ENCODE measurements at regions not wholly inside any gene's neighbourhood (a gene's known extent, or its start where the extent isn't known, plus 50 kb on each side); places are given as distances from the start of the nearest gene placed in this dataset.

DNA sequence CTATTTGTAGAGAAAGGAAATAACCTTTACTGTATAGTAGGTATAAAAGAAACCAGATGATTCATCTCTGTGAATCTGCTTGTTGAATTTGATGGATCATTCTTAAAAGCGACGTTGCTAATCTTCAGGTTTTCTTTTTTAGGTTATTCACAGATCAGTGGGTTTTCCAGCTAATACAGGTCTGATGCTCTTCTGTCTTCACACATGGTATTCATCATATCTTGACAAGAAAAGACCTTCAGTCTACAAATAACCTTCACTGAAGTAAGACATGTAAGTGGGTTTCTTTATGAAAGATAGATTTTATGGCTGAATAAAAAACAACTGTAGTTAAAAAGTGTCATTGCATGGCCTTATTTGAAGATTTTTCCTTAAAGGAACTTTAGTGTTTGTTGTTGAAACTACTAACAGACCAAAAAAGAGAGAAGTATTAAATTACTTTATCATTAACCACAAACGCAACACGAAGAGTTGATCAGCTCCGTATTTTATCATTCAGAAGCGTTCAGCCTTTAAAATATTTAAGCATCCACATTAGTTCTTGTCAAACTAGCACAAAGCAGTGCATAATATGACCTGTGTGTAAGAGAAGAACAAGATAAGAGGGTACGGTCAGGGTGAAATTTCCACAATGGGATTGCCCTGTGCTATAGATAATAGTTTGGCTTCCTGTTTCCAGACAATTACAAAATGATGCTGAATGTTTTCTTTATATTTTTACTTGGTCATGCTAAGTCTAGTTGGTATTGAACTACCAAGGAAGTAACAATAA lies 299.5 kb downstream of the MZT1 start (continued):
- TF ChIP-seq, protein P1, sequence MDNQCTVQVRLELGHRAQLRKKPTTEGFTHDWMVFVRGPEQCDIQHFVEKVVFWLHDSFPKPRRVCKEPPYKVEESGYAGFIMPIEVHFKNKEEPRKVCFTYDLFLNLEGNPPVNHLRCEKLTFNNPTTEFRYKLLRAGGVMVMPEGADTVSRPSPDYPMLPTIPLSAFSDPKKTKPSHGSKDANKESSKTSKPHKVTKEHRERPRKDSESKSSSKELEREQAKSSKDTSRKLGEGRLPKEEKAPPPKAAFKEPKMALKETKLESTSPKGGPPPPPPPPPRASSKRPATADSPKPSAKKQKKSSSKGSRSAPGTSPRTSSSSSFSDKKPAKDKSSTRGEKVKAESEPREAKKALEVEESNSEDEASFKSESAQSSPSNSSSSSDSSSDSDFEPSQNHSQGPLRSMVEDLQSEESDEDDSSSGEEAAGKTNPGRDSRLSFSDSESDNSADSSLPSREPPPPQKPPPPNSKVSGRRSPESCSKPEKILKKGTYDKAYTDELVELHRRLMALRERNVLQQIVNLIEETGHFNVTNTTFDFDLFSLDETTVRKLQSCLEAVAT (IDR thresholded peaks at IDR 0.05), result no peak
- TF ChIP-seq ESRRA (IDR thresholded peaks at IDR 0.05; ENCODE audit: low read length) (no peak), SP1 (IDR thresholded peaks at IDR 0.05; ENCODE audit: low read depth, low read length) (no peak), ZSCAN29 (IDR thresholded peaks at IDR 0.05) (no peak), ATF7 (IDR thresholded peaks at IDR 0.05; ENCODE audit: low read depth) (no peak), PAX8 (IDR thresholded peaks at IDR 0.05) (no peak), CHD4 (IDR thresholded peaks at IDR 0.05) (no peak)

DNA sequence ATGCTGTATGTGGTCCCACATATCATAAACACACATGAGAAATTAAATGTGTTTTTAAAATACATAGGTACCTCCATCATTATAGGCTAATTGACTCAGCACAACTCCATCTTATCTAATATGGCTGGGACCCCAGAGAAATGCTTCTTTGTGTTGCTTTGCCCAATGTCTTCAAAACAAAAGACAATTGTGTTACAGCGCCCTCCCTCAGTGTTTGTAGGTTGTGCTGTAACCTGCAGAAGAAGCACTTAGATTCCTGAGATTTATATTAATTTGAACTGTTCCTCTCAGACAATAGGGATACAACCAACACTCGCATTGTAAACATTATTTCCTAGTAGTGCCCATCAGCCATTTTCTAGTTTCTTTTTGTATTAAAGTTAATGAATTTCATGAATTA lies 303.4 kb downstream of the MZT1 start:
- ChIA-PET POLR2A (no interaction called here), CTCF (no interaction called here), SMC1A (ENCODE audit: uncharacterized antibody, unreplicated experiment) (no interaction called here), RAD21 (ENCODE audit: unreplicated experiment) (no interaction called here)
- Histone ChIP-seq H3K79me2 (ENCODE audit: control insufficient read depth, insufficient read depth, low read length) (no peaks in the 10 kb centered on the region), H3K4me3 (no peak overlapping the region), H3K4me1 (ENCODE audit: control insufficient read depth, insufficient read depth, low read length) (no peaks in the 10 kb centered on the region), H3K9ac (ENCODE audit: control insufficient read depth, insufficient read depth, low read length) (no peak overlapping the region), H3K4me2 (ENCODE audit: control insufficient read depth, insufficient read depth) (no peak overlapping the region), H4K20me1 (ENCODE audit: control insufficient read depth, insufficient read depth) (no peaks in the 10 kb centered on the region), H2AFZ (ENCODE audit: control insufficient read depth, low read depth, low read length) (no peak overlapping the region), H3K36me3 (ENCODE audit: control insufficient read depth in 2 of 2, insufficient read depth in 2 of 2, low read length in 1 of 2) (no peaks in the 10 kb centered on the region), H3K27me3 (replicated peaks in 1 of 2; ENCODE audit: control insufficient read depth in 2 of 2, insufficient read depth in 2 of 2, low read length in 1 of 2) (no peaks in the 10 kb centered on the region), H3K27ac (ENCODE audit: control insufficient read depth, insufficient read depth) (no peak overlapping the region), H3K9me3 (replicated peaks; ENCODE audit: control insufficient read depth, insufficient read depth, low read length) (no peaks in the 10 kb centered on the region)
- BruUV-seq (replicated peaks), result no TSS peak
- intact Hi-C loops (cut with micrococcal nuclease; ENCODE audit: unreplicated experiment) (no loop called here), in situ Hi-C loops (cut with MboI) (no loop called here)
- ATAC-seq (no peak), FAIRE-seq (no peak), DNase-seq (ENCODE audit: low read depth, low spot score) (no peak)
- 29% methylated on average over 2 of the region's 2 CpGs for WGBS (ENCODE audit: insufficient coverage, insufficient replicate concordance, low lambda C conversion rate, missing lambda C conversion rate)
- TF ChIP-seq GABPA (IDR thresholded peaks at IDR 0.05; ENCODE audit: low read depth) (no peak), WRNIP1 (IDR thresholded peaks at IDR 0.05; ENCODE audit: borderline replicate concordance, low read depth, low read length) (no peak), MEF2B (IDR thresholded peaks at IDR 0.05; ENCODE audit: partially characterized antibody, poor library complexity, severe bottlenecking) (no peak), BCL11A (IDR thresholded peaks at IDR 0.05; ENCODE audit: low read depth, low read length) (no peak), KDM1A (IDR thresholded peaks at IDR 0.05; ENCODE audit: borderline replicate concordance) (no peak), SMARCA5 (IDR thresholded peaks at IDR 0.05) (no peak), IKZF1 (conservative IDR thresholded peaks at IDR 0.05) (no peak), SIX5 (IDR thresholded peaks at IDR 0.05; ENCODE audit: low read depth, low read length, severe bottlenecking) (no peak), ZNF207 (IDR thresholded peaks at IDR 0.05; ENCODE audit: borderline replicate concordance) (no peak)
- TF ChIP-seq, protein P2, sequence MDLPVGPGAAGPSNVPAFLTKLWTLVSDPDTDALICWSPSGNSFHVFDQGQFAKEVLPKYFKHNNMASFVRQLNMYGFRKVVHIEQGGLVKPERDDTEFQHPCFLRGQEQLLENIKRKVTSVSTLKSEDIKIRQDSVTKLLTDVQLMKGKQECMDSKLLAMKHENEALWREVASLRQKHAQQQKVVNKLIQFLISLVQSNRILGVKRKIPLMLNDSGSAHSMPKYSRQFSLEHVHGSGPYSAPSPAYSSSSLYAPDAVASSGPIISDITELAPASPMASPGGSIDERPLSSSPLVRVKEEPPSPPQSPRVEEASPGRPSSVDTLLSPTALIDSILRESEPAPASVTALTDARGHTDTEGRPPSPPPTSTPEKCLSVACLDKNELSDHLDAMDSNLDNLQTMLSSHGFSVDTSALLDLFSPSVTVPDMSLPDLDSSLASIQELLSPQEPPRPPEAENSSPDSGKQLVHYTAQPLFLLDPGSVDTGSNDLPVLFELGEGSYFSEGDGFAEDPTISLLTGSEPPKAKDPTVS (IDR thresholded peaks at IDR 0.05; ENCODE audit: low read depth, low read length), result no peak
- TF ChIP-seq, protein P3, sequence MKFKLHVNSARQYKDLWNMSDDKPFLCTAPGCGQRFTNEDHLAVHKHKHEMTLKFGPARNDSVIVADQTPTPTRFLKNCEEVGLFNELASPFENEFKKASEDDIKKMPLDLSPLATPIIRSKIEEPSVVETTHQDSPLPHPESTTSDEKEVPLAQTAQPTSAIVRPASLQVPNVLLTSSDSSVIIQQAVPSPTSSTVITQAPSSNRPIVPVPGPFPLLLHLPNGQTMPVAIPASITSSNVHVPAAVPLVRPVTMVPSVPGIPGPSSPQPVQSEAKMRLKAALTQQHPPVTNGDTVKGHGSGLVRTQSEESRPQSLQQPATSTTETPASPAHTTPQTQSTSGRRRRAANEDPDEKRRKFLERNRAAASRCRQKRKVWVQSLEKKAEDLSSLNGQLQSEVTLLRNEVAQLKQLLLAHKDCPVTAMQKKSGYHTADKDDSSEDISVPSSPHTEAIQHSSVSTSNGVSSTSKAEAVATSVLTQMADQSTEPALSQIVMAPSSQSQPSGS (IDR thresholded peaks at IDR 0.05; ENCODE audit: low read length), result no peak
- TF ChIP-seq, protein P4, sequence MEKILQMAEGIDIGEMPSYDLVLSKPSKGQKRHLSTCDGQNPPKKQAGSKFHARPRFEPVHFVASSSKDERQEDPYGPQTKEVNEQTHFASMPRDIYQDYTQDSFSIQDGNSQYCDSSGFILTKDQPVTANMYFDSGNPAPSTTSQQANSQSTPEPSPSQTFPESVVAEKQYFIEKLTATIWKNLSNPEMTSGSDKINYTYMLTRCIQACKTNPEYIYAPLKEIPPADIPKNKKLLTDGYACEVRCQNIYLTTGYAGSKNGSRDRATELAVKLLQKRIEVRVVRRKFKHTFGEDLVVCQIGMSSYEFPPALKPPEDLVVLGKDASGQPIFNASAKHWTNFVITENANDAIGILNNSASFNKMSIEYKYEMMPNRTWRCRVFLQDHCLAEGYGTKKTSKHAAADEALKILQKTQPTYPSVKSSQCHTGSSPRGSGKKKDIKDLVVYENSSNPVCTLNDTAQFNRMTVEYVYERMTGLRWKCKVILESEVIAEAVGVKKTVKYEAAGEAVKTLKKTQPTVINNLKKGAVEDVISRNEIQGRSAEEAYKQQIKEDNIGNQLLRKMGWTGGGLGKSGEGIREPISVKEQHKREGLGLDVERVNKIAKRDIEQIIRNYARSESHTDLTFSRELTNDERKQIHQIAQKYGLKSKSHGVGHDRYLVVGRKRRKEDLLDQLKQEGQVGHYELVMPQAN (conservative IDR thresholded peaks at IDR 0.05), result no peak
